T-cell (primary cell): ENCODE measurements at regions not wholly inside any gene's neighbourhood (a gene's known extent, or its start where the extent isn't known, plus 50 kb on each side); places are given as distances from the start of the nearest gene placed in this dataset.

Experiments
- ATAC-seq, 4 experiments: fragments of 200-7000 bp in 3 of 4; fragments of 150-1000 bp in 1 of 4; cut with Tn5 transposase; replicated peaks in 1 of 4; 1 replicate in 3 of 4; 2 replicates in 1 of 4; pipeline ENCODE4 v1.10.0; 2021; ENCODE audit warnings: moderate library complexity in 3 of 4, mild to moderate bottlenecking in 2 of 4, moderate number of reproducible peaks in 1 of 4
- CTCF ChIA-PET, 2 donors: fragments of 300-600 bp; sonication (Branson Sonifier 250); formaldehyde crosslinking; loops; one replicate each; lab custom pipeline; 2022; ENCODE audit warnings: antibody characterized with exemption in 2 of 2; lab: Charles Lee
- POLR2A ChIA-PET, 2 donors: fragments of 300-600 bp; sonication (Branson Sonifier 250); formaldehyde crosslinking; loops; one replicate each; lab custom pipeline; 2022; ENCODE audit warnings: antibody characterized with exemption in 2 of 2; lab: Charles Lee
- DNase-seq, 35 experiments: peaks; one replicate each; pipeline versions ENCODE4 v3.0.0 to v3.0.0-alpha.2; 2013 to 2023
- H3K27ac ChIP-seq: one replicate; pipeline ENCODE4 v1.5.1; 2013; ENCODE audit warnings: low read length
- H3K27me3 ChIP-seq, 2 experiments: replicated peaks in 1 of 2; 1 replicate in 1 of 2; 2 replicates in 1 of 2; pipeline versions ENCODE4 v1.6.1 to v1.7.0; 2013; ENCODE audit warnings: low read length in 1 of 2, mixed read lengths in 1 of 2; ENCODE audit not compliant: control insufficient read depth in 2 of 2, insufficient read depth in 2 of 2; ENCODE audit errors: extremely low read depth in 1 of 2
- H3K36me3 ChIP-seq, 2 donors: 1 replicate in 1 of 2; 2 replicates in 1 of 2; pipeline versions ENCODE4 v1.6.1 to v1.7.0; 2013; ENCODE audit warnings: low read length in 1 of 2; ENCODE audit not compliant: control insufficient read depth in 2 of 2, insufficient read depth in 1 of 2; ENCODE audit errors: extremely low read depth in 1 of 2
- H3K4me1 ChIP-seq, 2 experiments: 1 replicate in 1 of 2; 2 replicates in 1 of 2; pipeline versions ENCODE4 v1.6.1 to v1.7.0; 2013; ENCODE audit warnings: low read length in 2 of 2, mixed read lengths in 1 of 2; ENCODE audit not compliant: insufficient read depth in 2 of 2, control insufficient read depth in 1 of 2; ENCODE audit errors: extremely low read depth in 1 of 2
- H3K4me3 ChIP-seq, 2 donors: 1 replicate in 1 of 2; 2 replicates in 1 of 2; pipeline versions ENCODE4 v1.5.1 to v1.7.0; 2013; ENCODE audit warnings: mild to moderate bottlenecking in 2 of 2, low read length in 1 of 2, moderate library complexity in 1 of 2; ENCODE audit not compliant: control insufficient read depth in 1 of 2; ENCODE audit errors: extremely low read depth in 1 of 2
- H3K9me3 ChIP-seq: 2 replicates; pipeline ENCODE4 v1.7.0; 2013
- H3K27ac Mint-ChIP-seq, 2 donors: one replicate each; pipeline ENCODE4 v1.8.0; 2020 to 2021; ENCODE audit warnings: mild to moderate bottlenecking in 2 of 2, mixed read lengths in 2 of 2
- H3K27me3 Mint-ChIP-seq, 2 donors: one replicate each; pipeline ENCODE4 v1.8.0; 2021 to 2022; ENCODE audit warnings: mixed read lengths in 2 of 2
- H3K36me3 Mint-ChIP-seq: one replicate; pipeline ENCODE4 v1.8.0; 2021; ENCODE audit warnings: mixed read lengths
- H3K4me1 Mint-ChIP-seq, 3 donors: one replicate each; pipeline ENCODE4 v1.8.0; 2020 to 2022; ENCODE audit warnings: mixed read lengths in 3 of 3, mild to moderate bottlenecking in 1 of 3
- H3K4me3 Mint-ChIP-seq, 3 donors: one replicate each; pipeline ENCODE4 v1.8.0; 2020 to 2022; ENCODE audit warnings: mild to moderate bottlenecking in 3 of 3, mixed read lengths in 3 of 3, moderate library complexity in 3 of 3
- H3K9me3 Mint-ChIP-seq, 3 donors: one replicate each; pipeline ENCODE4 v1.8.0; 2020 to 2022; ENCODE audit warnings: mixed read lengths in 3 of 3
- WGBS: methylation state at CpG from one replicate; pipeline ENCODE4 v1.1.5; 2013; ENCODE audit warnings: missing lambda C conversion rate; ENCODE audit not compliant: insufficient coverage; 5-methylcytosine and 5-hydroxymethylcytosine counted together

GRCh38 chr4:96347582-96347981 is 507.7 kb downstream of the PDHA2 start:
- ChIA-PET POLR2A (no interaction called here), CTCF (no interaction called here)
- 88% methylated on average over 1 of the region's 2 CpGs for whole genome bisulfite sequencing
- no peaks in the 10 kb centered on the region for H3K4me1 ChIP-seq
- no peaks in the 10 kb centered on the region for H3K36me3 Mint-ChIP-seq
- no peak for DNase-seq
- H3K4me3 Mint-ChIP-seq: no peak overlapping the region
- H3K4me1 Mint-ChIP-seq: no peaks in the 10 kb centered on the region
- no peaks in the 10 kb centered on the region for H3K36me3 ChIP-seq
- H3K9me3 ChIP-seq: no peaks in the 10 kb centered on the region
- peaks cover 0 to 4% (median 3%) of the 10 kb centered on the region in 3 donors for H3K9me3 Mint-ChIP-seq
- no peak overlapping the region for H3K4me3 ChIP-seq
- H3K27ac Mint-ChIP-seq: no peak overlapping the region
- no peak for ATAC-seq
- peaks cover 0 to 4% of the 10 kb centered on the region in 2 donors for H3K27me3 Mint-ChIP-seq
- no peaks in the 10 kb centered on the region for H3K27me3 ChIP-seq
- no peak overlapping the region for H3K27ac ChIP-seq

GRCh38 chr4:96352051-96352517 is 512.2 kb downstream of the PDHA2 start:
- H3K27ac Mint-ChIP-seq: no peak overlapping the region
- H3K27me3 ChIP-seq: no peaks in the 10 kb centered on the region
- H3K27ac ChIP-seq: no peak overlapping the region
- no peak for ATAC-seq
- H3K27me3 Mint-ChIP-seq: peaks cover 0 to 3% of the 10 kb centered on the region in 2 donors
- WGBS: no CpG with 5 or more reads among the region's 3 CpGs
- no peaks in the 10 kb centered on the region for H3K4me1 Mint-ChIP-seq
- POLR2A ChIA-PET: no interaction called here
- no peaks in the 10 kb centered on the region for H3K36me3 ChIP-seq
- H3K9me3 Mint-ChIP-seq: peaks cover 0 to 4% (median 0%) of the 10 kb centered on the region in 3 donors
- peak in 2 of 35 experiments; percentile 1 for DNase-seq
- H3K4me3 ChIP-seq: no peak overlapping the region
- no peak overlapping the region for H3K4me3 Mint-ChIP-seq
- H3K4me1 ChIP-seq: no peaks in the 10 kb centered on the region
- H3K36me3 Mint-ChIP-seq: no peaks in the 10 kb centered on the region
- CTCF ChIA-PET: no interaction called here
- H3K9me3 ChIP-seq: no peaks in the 10 kb centered on the region

- no peak for ATAC-seq
- H3K36me3 Mint-ChIP-seq: no peaks in the 10 kb centered on the region
- H3K4me3 Mint-ChIP-seq: no peak overlapping the region
- Histone ChIP-seq H3K27me3 (no peaks in the 10 kb centered on the region), H3K4me3 (no peak overlapping the region), H3K36me3 (no peaks in the 10 kb centered on the region), H3K9me3 (no peaks in the 10 kb centered on the region), H3K27ac (no peak overlapping the region), H3K4me1 (no peaks in the 10 kb centered on the region)
- no peaks in the 10 kb centered on the region for H3K4me1 Mint-ChIP-seq
- H3K9me3 Mint-ChIP-seq: peaks cover 0 to 4% (median 0%) of the 10 kb centered on the region in 3 donors
- POLR2A ChIA-PET: no interaction called here
- 20% methylated on average over 1 of the region's 2 CpGs for WGBS
- H3K27me3 Mint-ChIP-seq: no peaks in the 10 kb centered on the region
- CTCF ChIA-PET: interaction anchor here in 1 of 2 donors (0.6 kb wide), 1 partner anchor 815 kb away, joined by 5 read pairs; no protein-coding TSS in a partner anchor
- H3K27ac Mint-ChIP-seq: no peak overlapping the region
- DNase-seq: no peak
Observed at GRCh38 chr4:96354036-96354712, 514.3 kb downstream of the PDHA2 start.

GRCh38 chr4:96355414-96355813 is 515.5 kb downstream of the PDHA2 start:
- CTCF ChIA-PET: no interaction called here
- no peak overlapping the region for H3K27ac ChIP-seq
- Mint-ChIP-seq H3K4me1 (no peaks in the 10 kb centered on the region), H3K36me3 (no peaks in the 10 kb centered on the region), H3K9me3 (peaks cover 0 to 4% (median 0%) of the 10 kb centered on the region in 3 donors), H3K4me3 (no peak overlapping the region), H3K27me3 (no peaks in the 10 kb centered on the region), H3K27ac (no peak overlapping the region)
- H3K4me3 ChIP-seq: no peak overlapping the region
- POLR2A ChIA-PET: no interaction called here
- DNase-seq: no peak
- H3K4me1 ChIP-seq: no peaks in the 10 kb centered on the region
- no peak for ATAC-seq
- WGBS: no CpG with 5 or more reads among the region's 2 CpGs
- no peaks in the 10 kb centered on the region for H3K36me3 ChIP-seq
- H3K27me3 ChIP-seq: no peaks in the 10 kb centered on the region
- no peaks in the 10 kb centered on the region for H3K9me3 ChIP-seq

GRCh38 chr4:96356591-96357370 is 516.9 kb downstream of the PDHA2 start:
- CTCF ChIA-PET: no interaction called here
- Histone ChIP-seq H3K27me3 (no peaks in the 10 kb centered on the region), H3K9me3 (no peaks in the 10 kb centered on the region), H3K36me3 (no peaks in the 10 kb centered on the region), H3K4me3 (no peak overlapping the region), H3K27ac (no peak overlapping the region), H3K4me1 (no peaks in the 10 kb centered on the region)
- H3K4me1 Mint-ChIP-seq: no peaks in the 10 kb centered on the region
- no peak overlapping the region for H3K27ac Mint-ChIP-seq
- no peak overlapping the region for H3K4me3 Mint-ChIP-seq
- 20% methylated on average over 1 of the region's 2 CpGs for WGBS
- POLR2A ChIA-PET: interaction anchor here in 1 of 2 donors (0.6 kb wide), 1 partner anchor 1662 kb away, joined by 4 read pairs; no protein-coding TSS in a partner anchor
- DNase-seq (no peak), ATAC-seq (no peak)
- no peaks in the 10 kb centered on the region for H3K36me3 Mint-ChIP-seq
- H3K27me3 Mint-ChIP-seq: no peaks in the 10 kb centered on the region
- H3K9me3 Mint-ChIP-seq: no peaks in the 10 kb centered on the region

GRCh38 chr4:96366632-96367031 is 526.7 kb downstream of the PDHA2 start:
- H3K27me3 ChIP-seq: no peaks in the 10 kb centered on the region
- no peak overlapping the region for H3K27ac ChIP-seq
- Mint-ChIP-seq H3K4me3 (no peak overlapping the region), H3K27me3 (no peaks in the 10 kb centered on the region), H3K27ac (no peak overlapping the region), H3K36me3 (no peaks in the 10 kb centered on the region), H3K9me3 (peaks cover 5 to 21% (median 9%) of the 10 kb centered on the region in 3 donors), H3K4me1 (no peaks in the 10 kb centered on the region)
- ChIA-PET POLR2A (no interaction called here), CTCF (no interaction called here)
- ATAC-seq (no peak), DNase-seq (no peak)
- H3K36me3 ChIP-seq: no peaks in the 10 kb centered on the region
- H3K4me3 ChIP-seq: no peak overlapping the region
- no CpG with 5 or more reads among the region's 1 CpG for WGBS
- no peaks in the 10 kb centered on the region for H3K9me3 ChIP-seq
- H3K4me1 ChIP-seq: no peaks in the 10 kb centered on the region
